K562 (cell line): ENCODE measurements at regions not wholly inside any gene's neighbourhood (a gene's known extent, or its start where the extent isn't known, plus 50 kb on each side); places are given as distances from the start of the nearest gene placed in this dataset.
"Not testable (repeated sequence)": the region's sequence is repeated elsewhere in the genome, so short reads cannot be mapped to it uniquely, and the experiment has no call there.

Experiments used
- ATAC-seq: fragments of 200-7000 bp; cut with Tn5 transposase; 3 replicates; pipeline ENCODE4 v1.9.1; 2020; ENCODE audit warnings: moderate library complexity
- BruUV-seq: library from RNA; stranded (reverse); fragments of 400-500 nt; replicated peaks from 2 replicates; lab custom pipeline; 2021; lab: Mats Ljungman, UMichigan
- CTCF ChIA-PET: fragments of 300-600 bp; formaldehyde crosslinking; extraction: SDS; loops from one replicate; lab custom pipeline; 2021; ENCODE audit warnings: low intra/inter-chr PET ratio; lab: Yijun Ruan, JAX
- POLR2A ChIA-PET: fragments of 300-600, 350-650 bp; sonication (Branson Sonifier 250); formaldehyde crosslinking; extraction: SDS; loops from one replicate; lab custom pipeline; 2021; ENCODE audit warnings: antibody characterized with exemption, inconsistent platforms; lab: Yijun Ruan, JAX
- DNase-seq, 4 experiments: peaks; one replicate each; pipeline versions ENCODE4 v3.0.0 to v3.0.0-alpha.2; 2011 to 2018; ENCODE audit warnings: low spot score in 3 of 4, mixed read lengths in 3 of 4; ENCODE audit errors: extremely low read depth in 1 of 4
- FAIRE-seq: peaks from 2 replicates; lab custom pipeline; 2011; peaks lifted over from hg19 to GRCh38; lab: Jason Lieb, UNC
- H2AFZ ChIP-seq: 2 replicates; pipeline ENCODE4 v1.6.0; 2011; ENCODE audit warnings: low read depth, low read length, control low read depth, inconsistent platforms
- H3K27ac ChIP-seq: fragments of 200-600 bp; 3 replicates; pipeline ENCODE4 v1.8.0; 2011; ENCODE audit warnings: low read depth, mild to moderate bottlenecking, control low read depth, inconsistent platforms, low read length, moderate library complexity, mixed read lengths; ENCODE audit errors: extremely low read depth
- H3K27me3 ChIP-seq, 2 experiments: fragments of 300-600 bp in 1 of 2; 2 replicates in 1 of 2; 3 replicates in 1 of 2; pipeline versions ENCODE4 v1.6.0 to v1.8.0; 2011; ENCODE audit warnings: inconsistent platforms in 2 of 2, low read length in 2 of 2, mild to moderate bottlenecking in 1 of 2, mixed read lengths in 1 of 2, moderate library complexity in 1 of 2; ENCODE audit not compliant: control insufficient read depth in 2 of 2, insufficient read depth in 2 of 2
- H3K36me3 ChIP-seq: fragments of 300-600 bp; 3 replicates; pipeline ENCODE4 v1.8.0; 2011; ENCODE audit warnings: mild to moderate bottlenecking, low read length, inconsistent platforms; ENCODE audit not compliant: control insufficient read depth, insufficient read depth
- H3K4me1 ChIP-seq, 2 experiments: fragments of 200-600 bp in 1 of 2; replicated peaks in 1 of 2; 2 replicates in 1 of 2; 3 replicates in 1 of 2; pipeline versions ENCODE4 v1.5.1 to v1.8.0; 2011; ENCODE audit warnings: inconsistent platforms in 2 of 2, low read length in 2 of 2, mild to moderate bottlenecking in 1 of 2, mixed read lengths in 1 of 2, moderate library complexity in 1 of 2; ENCODE audit not compliant: control insufficient read depth in 2 of 2, insufficient read depth in 2 of 2
- H3K4me2 ChIP-seq: 2 replicates; pipeline ENCODE4 v1.6.1; 2011; ENCODE audit warnings: low read length, control low read depth, inconsistent platforms, mixed read lengths; ENCODE audit not compliant: insufficient read depth
- H3K4me3 ChIP-seq: fragments of 200-600 bp; sonication (generic), shearing (Covaris generic); 2 replicates; pipeline ENCODE4 v1.5.1; 2016; ENCODE audit warnings: control low read depth, inconsistent platforms
- H3K79me2 ChIP-seq: fragments of 200-600 bp; 3 replicates; pipeline ENCODE4 v1.8.0; 2011; ENCODE audit warnings: low read length, inconsistent platforms; ENCODE audit not compliant: control insufficient read depth, insufficient read depth
- H3K9ac ChIP-seq, 2 experiments: 2 replicates each; pipeline versions ENCODE4 v1.6.0 to v1.6.1; 2011; ENCODE audit warnings: low read depth in 2 of 2, low read length in 2 of 2, control low read depth in 1 of 2, inconsistent platforms in 1 of 2, mild to moderate bottlenecking in 1 of 2, mixed read lengths in 1 of 2; ENCODE audit not compliant: insufficient read depth in 1 of 2
- H3K9me1 ChIP-seq: one replicate; pipeline ENCODE4 v1.6.0; 2011; ENCODE audit warnings: inconsistent platforms, mild to moderate bottlenecking, low read length, moderate library complexity; ENCODE audit not compliant: control insufficient read depth, insufficient read depth
- H3K9me3 ChIP-seq: replicated peaks from 2 replicates; pipeline ENCODE4 v1.5.1; 2011; ENCODE audit warnings: low read depth, low read length, inconsistent platforms; ENCODE audit not compliant: control insufficient read depth, insufficient read depth
- H4K20me1 ChIP-seq: replicated peaks from 2 replicates; pipeline ENCODE4 v1.6.1; 2011; ENCODE audit warnings: low read length, inconsistent platforms, mixed read lengths; ENCODE audit not compliant: control insufficient read depth, insufficient read depth
- ELF4 ChIP-seq: fragments of 450-650 bp; formaldehyde crosslinking; IDR thresholded peaks from 2 replicates; pipeline ENCODE4 v1.4.0; 2022; ENCODE audit warnings: missing genetic modification characterization
- NR2C1 ChIP-seq, 2 experiments: fragments of 450-650 bp; IDR thresholded peaks; 2 replicates each; pipeline ENCODE4 v1.6.1; 2017; ENCODE audit warnings: mild to moderate bottlenecking in 2 of 2, antibody characterized with exemption in 1 of 2, inconsistent platforms in 1 of 2, missing compliant biosample characterization in 1 of 2, missing genetic modification characterization in 1 of 2
- OTX1 ChIP-seq: fragments of 450-650 bp; formaldehyde crosslinking; IDR thresholded peaks from 2 replicates; pipeline ENCODE4 v1.4.0; 2022; ENCODE audit warnings: mild to moderate bottlenecking
- POLR2B ChIP-seq: fragments of 450-650 bp; IDR thresholded peaks from 2 replicates; pipeline ENCODE4 v1.6.1; 2018; ENCODE audit warnings: low read depth; ENCODE audit not compliant: partially characterized antibody
- SUPT5H ChIP-seq: fragments of 450-650 bp; IDR thresholded peaks from 2 replicates; pipeline ENCODE4 v1.6.1; 2016
- ZBTB26 ChIP-seq: fragments of 450-650 bp; formaldehyde crosslinking; IDR thresholded peaks from 2 replicates; pipeline ENCODE4 v1.4.0; 2022; ENCODE audit warnings: missing genetic modification characterization
- WGBS: fragments of 100-300 bp; shearing (Covaris generic); methylation state at CpG from one replicate; pipeline ENCODE4 v1.1.6; 2016; ENCODE audit warnings: low coverage, mixed read lengths; ENCODE audit not compliant: insufficient coverage; ENCODE audit errors: missing lambda C conversion rate; 5-methylcytosine and 5-hydroxymethylcytosine counted together
- in situ Hi-C: fragments of 300-500 bp; cut with MboI; formaldehyde crosslinking; loops from 4 replicates; pipeline ENCODE4 v1.15.0; 2018; ENCODE audit warnings: inconsistent platforms, mixed read lengths
- intact Hi-C: fragments of 100-400 bp; cut with micrococcal nuclease; formaldehyde crosslinking; loops from 2 replicates; pipeline ENCODE4 v1.14.2; 2022
- TF ChIP-seq, protein P1 (sequence below): fragments of 450-650 bp; formaldehyde crosslinking; IDR thresholded peaks from 2 replicates; pipeline ENCODE4 v1.4.0; 2022; ENCODE audit warnings: missing genetic modification characterization
- TF ChIP-seq, protein P2 (sequence below): fragments of 450-650 bp; formaldehyde crosslinking; conservative IDR thresholded peaks from 2 replicates; pipeline ENCODE4 v1.4.0; 2022; ENCODE audit warnings: mild to moderate bottlenecking, missing genetic modification characterization

DNA sequence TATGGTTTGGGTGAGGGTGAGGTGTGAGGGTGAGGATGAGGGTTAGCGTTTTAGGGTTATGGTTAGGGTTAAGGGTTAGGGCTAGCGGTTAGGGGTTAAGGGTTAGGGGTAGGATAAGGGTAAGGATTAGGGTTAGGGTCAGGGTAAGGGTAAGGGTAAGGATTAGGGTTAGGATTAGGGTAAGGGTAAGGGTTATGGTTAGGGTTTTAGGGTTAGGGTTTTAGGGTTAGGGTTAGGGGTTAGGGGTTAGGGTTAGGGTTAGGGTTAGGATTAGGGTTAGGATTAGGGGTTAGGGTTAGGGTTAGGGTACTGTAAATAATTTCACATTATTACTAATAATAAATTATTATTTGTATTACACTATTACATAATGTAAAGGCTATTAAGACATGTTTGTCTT is 359.5 kb downstream of the CACNA1B start:
- H3K79me2 ChIP-seq, H3K4me2 ChIP-seq, POLR2A ChIA-PET, H3K9me3 ChIP-seq, H2AFZ ChIP-seq, H4K20me1 ChIP-seq, CTCF ChIA-PET, ATAC-seq, H3K9me1 ChIP-seq, H3K4me3 ChIP-seq, H3K4me1 ChIP-seq, H3K9ac ChIP-seq, H3K36me3 ChIP-seq, BruUV-seq, in situ Hi-C loops, H3K27me3 ChIP-seq, H3K27ac ChIP-seq, FAIRE-seq, intact Hi-C loops, DNase-seq: not testable (repeated sequence)
- TF ChIP-seq POLR2B (peak; percentile 25), ZBTB26 (CRISPR knock-in tag) (peak; percentile 60; the same call in 1 of the 2 replicates), OTX1 (CRISPR knock-in tag) (peak; percentile 70; the same call in 1 of the 2 replicates), ELF4 (CRISPR knock-in tag) (peak; percentile 44; the same call in 1 of the 2 replicates), SUPT5H (peak; percentile 43; the same call in 1 of the 2 replicates), NR2C1 (IDR thresholded peaks at IDR 0.05) (peak; percentile 84), NR2C1 (tag; IDR thresholded peaks at IDR 0.05) (peak; percentile 65)
- TF ChIP-seq, protein P1, sequence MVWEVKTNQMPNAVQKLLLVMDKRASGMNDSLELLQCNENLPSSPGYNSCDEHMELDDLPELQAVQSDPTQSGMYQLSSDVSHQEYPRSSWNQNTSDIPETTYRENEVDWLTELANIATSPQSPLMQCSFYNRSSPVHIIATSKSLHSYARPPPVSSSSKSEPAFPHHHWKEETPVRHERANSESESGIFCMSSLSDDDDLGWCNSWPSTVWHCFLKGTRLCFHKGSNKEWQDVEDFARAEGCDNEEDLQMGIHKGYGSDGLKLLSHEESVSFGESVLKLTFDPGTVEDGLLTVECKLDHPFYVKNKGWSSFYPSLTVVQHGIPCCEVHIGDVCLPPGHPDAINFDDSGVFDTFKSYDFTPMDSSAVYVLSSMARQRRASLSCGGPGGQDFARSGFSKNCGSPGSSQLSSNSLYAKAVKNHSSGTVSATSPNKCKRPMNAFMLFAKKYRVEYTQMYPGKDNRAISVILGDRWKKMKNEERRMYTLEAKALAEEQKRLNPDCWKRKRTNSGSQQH (CRISPR knock-in tag): 0 out of 2 replicates have a peak, but pooled peaks have one; percentile 57
- TF ChIP-seq, protein P2, sequence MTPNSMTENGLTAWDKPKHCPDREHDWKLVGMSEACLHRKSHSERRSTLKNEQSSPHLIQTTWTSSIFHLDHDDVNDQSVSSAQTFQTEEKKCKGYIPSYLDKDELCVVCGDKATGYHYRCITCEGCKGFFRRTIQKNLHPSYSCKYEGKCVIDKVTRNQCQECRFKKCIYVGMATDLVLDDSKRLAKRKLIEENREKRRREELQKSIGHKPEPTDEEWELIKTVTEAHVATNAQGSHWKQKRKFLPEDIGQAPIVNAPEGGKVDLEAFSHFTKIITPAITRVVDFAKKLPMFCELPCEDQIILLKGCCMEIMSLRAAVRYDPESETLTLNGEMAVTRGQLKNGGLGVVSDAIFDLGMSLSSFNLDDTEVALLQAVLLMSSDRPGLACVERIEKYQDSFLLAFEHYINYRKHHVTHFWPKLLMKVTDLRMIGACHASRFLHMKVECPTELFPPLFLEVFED (CRISPR knock-in tag): peak; percentile 81; the same call in 1 of the 2 replicates
- no CpG with 5 or more reads among the region's 2 CpGs for WGBS

DNA sequence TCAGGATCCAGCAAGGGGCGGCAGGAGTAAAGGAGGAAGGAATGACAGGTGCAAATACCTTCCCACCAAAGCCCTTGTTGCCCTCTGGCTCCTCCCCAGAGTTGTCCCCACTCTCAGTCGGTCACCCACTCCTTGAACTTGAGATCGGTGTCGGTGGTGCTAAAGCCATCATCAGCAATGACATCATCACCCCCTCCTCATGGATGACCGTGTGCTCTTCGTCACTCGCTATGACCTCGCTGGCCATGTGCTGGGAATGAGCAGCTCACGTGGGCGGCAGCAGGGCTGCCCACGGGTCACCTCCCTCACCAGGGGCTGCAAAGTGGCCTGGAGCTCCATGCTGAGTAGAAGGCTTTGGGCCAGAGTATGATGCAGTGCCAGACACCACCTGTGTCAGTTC is 405.3 kb downstream of the CACNA1B start:
- H3K4me2 ChIP-seq, H2AFZ ChIP-seq, H4K20me1 ChIP-seq, H3K4me3 ChIP-seq, H3K9ac ChIP-seq, H3K9me1 ChIP-seq, intact Hi-C loops, POLR2A ChIA-PET, H3K79me2 ChIP-seq, H3K27me3 ChIP-seq, in situ Hi-C loops, H3K36me3 ChIP-seq, CTCF ChIA-PET, BruUV-seq, DNase-seq, H3K27ac ChIP-seq, H3K4me1 ChIP-seq, H3K9me3 ChIP-seq, FAIRE-seq, ATAC-seq: not testable (repeated sequence)
- WGBS: no CpG with 5 or more reads among the region's 11 CpGs
